SK-N-SH (cell line): ENCODE measurements at regions not wholly inside any gene's neighbourhood (a gene's known extent, or its start where the extent isn't known, plus 50 kb on each side); places are given as distances from the start of the nearest gene placed in this dataset.

Experiments used
- CTCF ChIP-seq: fragments of 200-600 bp; sonication (generic); IDR thresholded peaks from 2 replicates; pipeline ENCODE4 v1.6.1; 2017; ENCODE audit warnings: antibody characterized with exemption, mild to moderate bottlenecking, moderate library complexity
- ELF1 ChIP-seq: IDR thresholded peaks from 2 replicates; pipeline ENCODE4 v1.4.0; 2012
- GABPA ChIP-seq: IDR thresholded peaks from 2 replicates; pipeline ENCODE4 v1.4.0; 2012; ENCODE audit warnings: low read depth, mild to moderate bottlenecking
- JUND ChIP-seq: IDR thresholded peaks from 2 replicates; pipeline ENCODE4 v1.4.0; 2012
- MAX ChIP-seq: IDR thresholded peaks from 2 replicates; pipeline ENCODE4 v1.4.0; 2012; ENCODE audit warnings: low read depth
- MXI1 ChIP-seq: IDR thresholded peaks from 2 replicates; pipeline ENCODE4 v1.6.1; 2012; ENCODE audit warnings: mild to moderate bottlenecking, low read depth, low read length, improper control_type of control experiment
- POLR2AphosphoS5 ChIP-seq: IDR thresholded peaks from 2 replicates; pipeline ENCODE4 v1.6.1; 2012; ENCODE audit warnings: low read depth, low read length
- RCOR1 ChIP-seq: fragments of 150-350 bp; IDR thresholded peaks from 2 replicates; pipeline ENCODE4 v1.6.1; 2017; ENCODE audit warnings: antibody characterized with exemption, low read length
- REST ChIP-seq: IDR thresholded peaks from 2 replicates; pipeline ENCODE4 v1.6.1; 2012; ENCODE audit warnings: mild to moderate bottlenecking, low read depth, low read length, moderate library complexity
- YY1 ChIP-seq: IDR thresholded peaks from 2 replicates; pipeline ENCODE4 v1.4.0; 2012; ENCODE audit warnings: low read depth, mild to moderate bottlenecking
- ZBTB33 ChIP-seq: IDR thresholded peaks from 2 replicates; pipeline ENCODE4 v1.4.0; 2012; ENCODE audit warnings: low read depth, borderline replicate concordance

- TF ChIP-seq MAX: no peak
- no peak for TF ChIP-seq CTCF
- TF ChIP-seq GABPA: no peak
- no peak for TF ChIP-seq POLR2AphosphoS5
- TF ChIP-seq JUND: no peak
- no peak for TF ChIP-seq RCOR1
- TF ChIP-seq REST: no peak
- no peak for TF ChIP-seq YY1
- no peak for TF ChIP-seq MXI1
- no peak for TF ChIP-seq ZBTB33
- TF ChIP-seq ELF1: no peak
Observed at GRCh38 chr5:169395136-169395535, 94.2 kb upstream of the SLIT3 start.
